ENCODE measurements at regions not wholly inside any gene's neighbourhood (a gene's known extent, or its start where the extent isn't known, plus 50 kb on each side); places are given as distances from the start of the nearest gene placed in this dataset.
A peak's percentile ranks its signal among the peaks of the same experiment; 100 is the strongest.

DNA sequence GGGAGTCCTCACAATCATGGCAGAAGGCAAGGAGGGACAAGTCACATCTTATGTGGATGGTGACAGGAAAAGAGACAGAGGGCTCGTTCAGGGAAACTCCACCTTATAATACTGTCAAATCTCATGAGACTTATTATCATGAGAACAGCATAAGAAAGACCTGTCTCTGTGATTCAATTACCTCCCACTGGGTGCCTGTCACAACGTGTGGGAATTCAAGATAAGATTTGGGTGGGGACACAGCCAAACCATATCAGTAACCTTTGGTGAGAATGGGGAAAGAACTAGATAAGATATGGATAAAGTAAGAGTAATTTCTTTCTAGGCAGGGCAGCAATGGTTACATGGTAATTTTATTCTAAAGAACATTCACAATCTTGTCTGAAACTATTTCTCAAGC, 344.9 kb upstream of the KLF12 start:
- no peak for DNase-seq (ENCODE audit: low read depth)

- DNase-seq (ENCODE audit: low read depth): no peak
Observed at GRCh38 chr13:74476788-74477187, 342.6 kb upstream of the KLF12 start.

- DNase-seq (ENCODE audit: low read depth): no peak
Observed at GRCh38 chr13:74476365-74476764, 342.2 kb upstream of the KLF12 start.

- DNase-seq (ENCODE audit: low read depth): no peak
Observed at GRCh38 chr13:74466864-74467263, 332.7 kb upstream of the KLF12 start.

DNA sequence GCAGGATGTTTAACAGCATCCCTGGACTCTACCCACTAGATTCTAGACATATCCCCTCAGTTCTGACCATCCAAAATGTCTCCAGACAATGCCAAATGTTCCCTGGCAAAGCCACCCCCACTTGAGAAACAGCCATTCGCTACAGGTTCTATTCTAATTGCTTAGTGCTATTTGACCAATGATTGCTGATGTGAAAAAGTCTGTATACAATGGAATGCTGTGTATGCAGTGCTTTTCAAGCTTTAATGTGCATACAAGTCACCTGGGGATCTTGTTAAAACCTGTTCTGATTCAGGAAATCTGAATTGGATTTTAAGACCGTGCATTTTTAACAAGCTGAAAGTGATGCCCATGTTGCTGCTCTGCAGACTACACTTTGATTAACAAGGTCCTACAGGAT, 331.8 kb upstream of the KLF12 start:
- no peak for DNase-seq (ENCODE audit: low read depth)

DNA sequence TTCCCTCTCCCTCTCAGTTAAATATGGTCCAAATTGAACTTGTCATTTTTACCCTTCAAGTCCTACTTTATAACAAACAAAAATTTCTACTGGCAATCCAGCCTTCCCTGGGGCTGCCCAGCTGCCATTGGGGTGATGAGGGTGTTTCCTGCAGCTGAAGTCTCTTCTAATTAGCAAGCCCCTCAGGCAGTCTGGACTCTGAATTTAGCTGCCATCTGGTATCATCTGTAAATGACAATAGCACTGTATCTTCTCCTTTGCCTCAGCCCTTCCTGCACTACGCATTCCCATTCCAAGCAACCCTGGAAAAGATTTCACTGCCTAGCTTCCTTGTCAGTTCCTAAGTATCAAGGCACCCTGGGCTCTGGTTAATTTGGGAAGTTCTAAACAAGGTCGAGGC, 331.1 kb upstream of the KLF12 start:
- no peak for DNase-seq (ENCODE audit: low read depth)

DNA sequence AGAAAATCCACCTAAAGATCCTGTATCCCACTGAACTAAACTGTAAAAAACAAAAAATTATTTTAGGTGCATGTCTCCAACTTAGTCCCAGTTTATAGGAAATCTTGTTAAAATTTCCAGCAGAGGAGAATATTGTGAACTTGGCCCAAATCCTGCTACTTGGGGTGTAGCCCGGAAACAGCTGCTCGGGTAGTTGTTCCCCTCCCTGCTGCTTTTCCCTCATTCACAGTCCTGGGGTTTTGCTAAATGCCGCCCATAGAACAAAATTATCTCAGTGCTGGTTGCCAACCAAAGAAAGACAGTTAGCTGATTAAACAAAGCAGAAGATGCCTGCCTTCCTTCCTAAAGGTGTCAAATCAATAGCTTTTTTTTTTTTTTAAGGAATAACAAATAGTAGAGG, 330.5 kb upstream of the KLF12 start:
- DNase-seq (ENCODE audit: low read depth): no peak

- DNase-seq (ENCODE audit: low read depth): no peak
Observed at GRCh38 chr13:74461011-74461410, 326.8 kb upstream of the KLF12 start.

DNA sequence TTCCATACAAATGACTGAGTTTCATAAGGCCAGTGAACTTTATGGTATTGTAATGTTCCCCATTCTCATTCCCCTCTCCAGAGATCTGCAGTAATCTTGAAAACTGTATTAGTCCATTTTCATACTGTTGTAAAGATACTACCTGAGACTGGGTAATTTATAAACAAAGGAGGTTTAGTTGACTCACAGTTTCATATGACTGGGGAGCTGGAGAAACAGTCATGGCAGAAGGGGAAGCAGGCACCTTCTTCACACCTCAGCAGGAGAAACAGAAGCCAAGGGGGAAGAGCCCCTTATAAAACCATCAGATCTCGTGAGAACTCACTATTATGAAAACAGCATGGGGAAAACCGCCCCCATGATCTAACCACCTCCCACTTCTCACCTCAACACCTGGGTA, 318.7 kb upstream of the KLF12 start:
- no peak for DNase-seq (ENCODE audit: low read depth)

DNA sequence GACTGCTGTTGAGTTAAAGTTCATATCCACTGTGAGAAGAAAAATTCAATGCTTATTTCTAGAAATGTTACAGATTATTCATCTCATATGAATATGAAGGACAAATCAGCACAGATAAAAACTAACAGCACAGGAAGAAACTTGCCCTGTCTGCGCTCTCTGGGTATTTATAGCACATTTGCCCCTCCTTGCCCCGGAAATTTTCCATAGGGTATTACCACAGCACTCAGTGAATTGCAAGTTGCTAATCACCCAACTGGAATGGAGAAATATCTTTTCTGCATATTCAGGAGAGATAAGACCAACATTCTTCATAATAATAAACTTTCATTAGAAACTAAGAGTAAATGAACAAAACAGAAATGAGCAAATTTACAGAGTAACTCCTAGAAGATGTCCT, 318.0 kb upstream of the KLF12 start:
- no peak for DNase-seq (ENCODE audit: low read depth)

DNA sequence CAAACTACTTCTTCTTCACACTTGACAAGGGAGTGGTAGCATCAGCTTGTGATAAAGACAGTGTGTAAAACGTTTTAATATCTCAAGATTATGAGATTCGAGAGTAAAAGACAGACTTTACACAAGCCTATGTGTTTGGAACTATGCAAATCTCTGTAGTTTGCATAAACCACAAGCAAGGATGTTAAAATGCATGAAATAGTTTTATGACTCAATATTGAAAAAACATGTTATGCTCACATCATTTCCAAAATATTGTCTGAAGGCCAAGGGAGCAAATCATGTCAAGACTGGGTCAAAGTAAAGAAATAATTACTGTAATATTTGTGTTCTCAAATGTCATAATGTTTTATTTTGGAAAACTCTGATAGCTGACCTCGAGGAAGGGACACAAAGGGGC, 316.8 kb upstream of the KLF12 start:
- DNase-seq (ENCODE audit: low read depth): no peak

DNA sequence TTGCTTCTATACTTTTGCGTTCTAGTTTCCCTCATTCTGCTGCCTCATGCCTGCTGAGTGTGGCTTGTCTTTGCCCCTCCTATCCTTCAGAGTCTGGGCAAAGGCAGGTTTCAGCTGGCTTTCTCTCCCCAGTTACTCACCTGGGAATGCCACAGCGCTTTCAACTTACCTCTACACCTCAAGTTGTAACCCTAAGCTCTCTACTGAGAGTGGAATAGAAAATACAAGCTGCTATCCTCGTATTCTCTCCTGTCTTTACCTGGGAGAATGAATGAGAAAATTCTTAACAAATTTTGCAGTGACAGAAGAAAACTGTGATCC, 316.3 kb upstream of the KLF12 start:
- DNase-seq (ENCODE audit: low read depth): no peak

DNA sequence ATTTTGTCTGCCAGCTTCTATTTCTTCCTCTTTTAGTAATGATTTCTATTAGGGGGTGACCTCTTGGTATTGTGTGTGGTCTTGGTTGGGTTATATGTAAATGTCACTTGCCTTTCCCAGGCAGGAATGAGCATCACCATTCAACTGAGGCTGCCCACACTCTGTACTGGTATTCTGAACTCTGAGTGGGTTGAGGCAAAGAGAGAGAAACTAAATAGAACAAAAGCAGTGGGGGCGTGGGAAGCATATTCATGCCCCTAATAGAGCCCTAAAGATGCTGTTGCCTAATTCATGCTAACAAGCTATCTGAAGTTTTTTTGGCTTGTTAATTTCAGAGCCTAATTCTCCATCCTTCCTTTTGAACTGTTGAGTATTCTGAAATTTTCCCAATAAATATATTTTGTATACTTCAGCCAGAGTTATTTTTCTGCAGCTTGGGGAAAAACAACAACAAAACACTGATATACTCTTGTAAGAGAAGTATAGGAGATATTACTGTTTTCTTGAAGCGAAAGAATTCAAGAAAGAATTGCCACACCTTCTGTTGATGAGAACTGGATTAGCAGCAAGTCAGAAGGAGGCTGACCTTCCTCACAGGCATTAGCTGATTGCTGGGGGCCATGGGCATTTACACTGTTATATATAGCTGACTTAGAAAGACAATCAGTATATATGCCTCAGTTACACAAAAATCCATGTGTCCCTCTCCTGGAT, 315.8 kb upstream of the KLF12 start:
- no peak for DNase-seq (ENCODE audit: low read depth)

GRCh38 chr13:74444864-74445479, 310.8 kb upstream of the KLF12 start:
- DNase-seq (ENCODE audit: low read depth): no peak

- DNase-seq (ENCODE audit: low read depth): no peak
Observed at GRCh38 chr13:74444161-74444571, 310.0 kb upstream of the KLF12 start.

GRCh38 chr13:74443631-74444030, 309.4 kb upstream of the KLF12 start:
- peak; percentile 69 for DNase-seq (ENCODE audit: low read depth)

DNA sequence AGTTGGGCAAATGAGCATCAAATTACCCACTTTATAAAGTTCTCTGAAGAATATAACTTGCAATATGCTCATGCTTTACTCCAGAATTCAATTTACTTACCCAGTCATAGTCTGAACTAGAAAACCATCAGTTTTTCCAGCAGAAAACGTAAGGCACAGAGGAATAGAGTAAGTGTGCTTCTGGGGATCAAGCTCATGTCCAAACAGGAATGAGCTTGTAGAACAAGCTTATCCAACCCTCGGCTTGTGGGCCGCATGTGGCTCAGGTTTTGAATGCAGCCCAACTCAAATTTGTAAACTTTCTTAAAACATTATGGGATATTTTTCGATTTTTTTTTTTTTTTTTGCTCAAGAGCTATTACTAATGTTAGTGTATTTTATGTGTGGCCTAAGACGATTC, 308.5 kb upstream of the KLF12 start:
- no peak for DNase-seq (ENCODE audit: low read depth)

GRCh38 chr13:74438901-74439300, 304.7 kb upstream of the KLF12 start:
- DNase-seq (ENCODE audit: low read depth): no peak

DNA sequence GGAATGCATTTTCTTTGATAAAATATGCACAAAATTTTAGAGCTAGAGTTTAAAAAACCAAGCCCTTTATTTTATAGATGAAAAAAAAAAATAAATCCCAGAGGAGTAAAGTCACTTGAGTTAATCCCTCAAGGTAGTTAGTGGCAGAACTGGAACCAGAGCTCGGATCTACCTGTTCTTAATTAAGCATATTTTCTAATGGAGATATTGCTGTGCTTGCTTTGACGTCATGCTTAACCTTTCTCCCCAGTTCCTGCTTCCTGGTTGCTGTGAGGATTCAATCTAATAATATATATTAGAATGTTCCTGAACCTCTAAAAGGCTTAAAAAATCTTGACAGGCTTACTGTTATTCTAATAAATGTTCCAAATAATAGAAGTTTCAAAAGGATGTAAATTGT, 300.6 kb upstream of the KLF12 start:
- no peak for DNase-seq (ENCODE audit: low read depth)

- no peak for DNase-seq (ENCODE audit: low read depth)
Observed at GRCh38 chr13:74424455-74424854, 290.3 kb upstream of the KLF12 start.

GRCh38 chr13:74423434-74423833, 289.2 kb upstream of the KLF12 start:
- no peak for DNase-seq (ENCODE audit: low read depth)

DNA sequence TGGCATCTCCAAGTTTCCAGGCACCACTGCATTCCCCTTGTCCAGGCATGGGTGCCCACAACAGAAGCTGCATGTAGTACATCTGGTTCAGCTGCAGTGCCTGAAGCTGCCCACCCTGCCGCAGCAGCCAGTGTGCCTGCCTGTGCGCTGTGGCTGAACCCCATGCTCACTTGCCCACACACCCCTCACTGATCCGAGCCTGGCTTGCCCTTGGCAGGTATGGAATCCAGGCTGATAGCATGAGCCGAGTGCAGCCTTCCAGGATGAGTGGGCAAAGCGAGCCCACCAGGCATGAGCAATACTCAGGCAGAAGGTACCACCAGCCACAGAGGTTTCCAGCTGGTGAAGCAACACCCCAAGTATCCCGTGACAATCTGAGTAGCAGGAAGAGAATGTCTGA, 280.3 kb upstream of the KLF12 start:
- DNase-seq (ENCODE audit: low read depth): no peak

GRCh38 chr13:74413482-74413881, 279.3 kb upstream of the KLF12 start:
- DNase-seq (ENCODE audit: low read depth): no peak

DNA sequence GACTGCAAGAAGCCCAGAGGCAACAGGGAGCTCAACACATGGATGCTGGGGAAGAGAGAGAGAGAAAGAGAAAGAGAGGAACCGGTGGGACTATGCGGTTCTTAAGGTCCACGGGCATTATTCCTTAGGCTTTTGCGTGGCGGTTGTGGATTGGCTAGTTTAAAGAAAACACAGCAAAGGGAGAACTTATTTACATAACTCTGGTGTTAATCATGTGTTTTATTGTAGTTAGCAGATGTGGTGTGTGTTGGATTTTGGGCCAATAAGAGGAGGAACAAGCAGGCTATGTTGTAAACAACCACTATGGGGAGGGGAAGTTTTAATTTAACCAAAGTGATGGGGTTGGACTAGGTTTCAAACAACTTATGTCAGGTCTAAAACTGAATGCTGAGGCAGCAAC, 275.3 kb upstream of the KLF12 start:
- no peak for DNase-seq (ENCODE audit: low read depth)

Measured in non-pigmented ciliary epithelial cell (primary cell).